ENCODE measurements at regions not wholly inside any gene's neighbourhood (a gene's known extent, or its start where the extent isn't known, plus 50 kb on each side); places are given as distances from the start of the nearest gene placed in this dataset.

DNA sequence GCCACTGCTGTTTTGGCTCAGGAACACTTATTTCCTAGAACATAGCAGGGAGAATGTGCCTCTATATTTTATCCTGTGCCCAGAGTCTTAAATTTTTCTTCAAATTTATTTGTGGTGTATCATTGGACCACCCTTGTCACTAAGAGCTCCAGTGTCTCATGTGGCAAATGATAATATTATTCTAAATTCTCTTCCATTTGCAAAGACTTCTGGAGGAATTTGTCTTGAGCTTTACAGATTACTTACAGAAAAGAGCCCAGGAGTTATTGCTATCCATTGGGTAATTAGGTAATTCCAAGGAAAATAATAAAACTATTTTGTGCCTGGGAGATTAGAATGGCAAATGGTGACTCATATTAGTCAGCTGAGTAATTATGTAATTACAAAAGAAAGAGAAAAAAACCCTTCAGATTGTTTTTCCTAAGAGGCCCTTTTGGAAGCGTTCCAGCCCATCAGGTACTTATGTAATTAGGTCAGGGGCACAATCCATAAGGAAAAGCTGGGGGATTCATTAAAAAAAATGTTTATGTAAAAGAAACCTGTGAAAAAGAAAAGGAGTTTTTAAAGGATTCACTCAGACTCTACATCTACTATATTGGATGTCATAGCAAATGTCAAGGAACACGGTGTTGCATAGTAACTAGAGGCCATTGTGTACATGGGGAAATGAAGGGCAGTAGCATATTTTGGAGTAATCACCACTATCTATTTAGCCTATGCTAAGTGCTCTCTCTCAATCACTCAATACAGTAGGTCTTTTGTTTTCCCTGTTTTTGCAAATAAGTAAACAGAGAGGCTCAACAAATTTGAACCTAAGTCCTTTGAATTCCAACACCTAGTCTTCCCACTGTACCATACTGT, 380.9 kb upstream of the RARB start:
- Histone ChIP-seq H3K9ac (ENCODE audit: low read length) (no peak overlapping the region), H3K27ac (ENCODE audit: low read length) (no peak overlapping the region), H3K4me3 (ENCODE audit: low read length) (no peak overlapping the region), H3K4me1 (ENCODE audit: low read length) (no peaks in the 10 kb centered on the region), H4K20me1 (ENCODE audit: insufficient read depth, low read length) (no peaks in the 10 kb centered on the region), H3K79me2 (ENCODE audit: low read length) (no peaks in the 10 kb centered on the region), H2AFZ (ENCODE audit: low read length) (no peak overlapping the region), H3K9me2 (replicated peaks; ENCODE audit: insufficient read depth, low read length) (no peaks in the 10 kb centered on the region), H3K27me3 (replicated peaks; ENCODE audit: insufficient read depth, low read length) (no peaks in the 10 kb centered on the region), H3K4me2 (ENCODE audit: low read depth, low read length) (no peak overlapping the region), H3K36me3 (replicated peaks; ENCODE audit: insufficient read depth, low read length) (no peaks in the 10 kb centered on the region), H3F3A (ENCODE audit: insufficient read depth, low read length) (no peaks in the 10 kb centered on the region), H3K9me3 (replicated peaks; ENCODE audit: insufficient read depth, low read length) (no peaks in the 10 kb centered on the region)
- no peak for DNase-seq
- no peak for TF ChIP-seq EZH2phosphoT487 (IDR thresholded peaks at IDR 0.05; ENCODE audit: low read length)
- TF ChIP-seq, protein P1, sequence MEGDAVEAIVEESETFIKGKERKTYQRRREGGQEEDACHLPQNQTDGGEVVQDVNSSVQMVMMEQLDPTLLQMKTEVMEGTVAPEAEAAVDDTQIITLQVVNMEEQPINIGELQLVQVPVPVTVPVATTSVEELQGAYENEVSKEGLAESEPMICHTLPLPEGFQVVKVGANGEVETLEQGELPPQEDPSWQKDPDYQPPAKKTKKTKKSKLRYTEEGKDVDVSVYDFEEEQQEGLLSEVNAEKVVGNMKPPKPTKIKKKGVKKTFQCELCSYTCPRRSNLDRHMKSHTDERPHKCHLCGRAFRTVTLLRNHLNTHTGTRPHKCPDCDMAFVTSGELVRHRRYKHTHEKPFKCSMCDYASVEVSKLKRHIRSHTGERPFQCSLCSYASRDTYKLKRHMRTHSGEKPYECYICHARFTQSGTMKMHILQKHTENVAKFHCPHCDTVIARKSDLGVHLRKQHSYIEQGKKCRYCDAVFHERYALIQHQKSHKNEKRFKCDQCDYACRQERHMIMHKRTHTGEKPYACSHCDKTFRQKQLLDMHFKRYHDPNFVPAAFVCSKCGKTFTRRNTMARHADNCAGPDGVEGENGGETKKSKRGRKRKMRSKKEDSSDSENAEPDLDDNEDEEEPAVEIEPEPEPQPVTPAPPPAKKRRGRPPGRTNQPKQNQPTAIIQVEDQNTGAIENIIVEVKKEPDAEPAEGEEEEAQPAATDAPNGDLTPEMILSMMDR (IDR thresholded peaks at IDR 0.05; ENCODE audit: low read length), result no peak
- TF ChIP-seq EZH2 (optimal IDR thresholded peaks at IDR 0.05; ENCODE audit: low read depth, low read length), result no peak

DNA sequence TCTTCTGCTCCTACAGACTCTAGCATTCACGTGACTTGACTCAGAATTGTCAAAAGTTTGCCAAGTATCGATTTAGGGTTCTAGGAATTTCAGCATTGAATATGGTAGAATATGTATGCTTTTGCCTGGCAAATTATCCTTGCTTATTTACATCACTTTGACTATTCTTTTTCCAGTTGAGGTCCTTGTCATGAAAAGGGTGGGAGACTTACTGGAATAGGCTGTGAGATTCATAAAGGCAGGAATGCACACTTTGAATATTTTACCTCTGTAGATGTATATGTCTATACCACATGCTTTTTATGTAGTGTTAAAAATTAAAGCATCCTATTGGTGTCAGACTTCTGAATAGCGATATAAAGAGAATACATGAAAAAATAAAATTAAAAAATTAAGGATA, 378.8 kb upstream of the RARB start:
- no peaks in the 10 kb centered on the region for H3K4me1 ChIP-seq (ENCODE audit: low read length)
- TF ChIP-seq EZH2phosphoT487 (IDR thresholded peaks at IDR 0.05; ENCODE audit: low read length), result no peak
- TF ChIP-seq, protein P1 (IDR thresholded peaks at IDR 0.05; ENCODE audit: low read length), result no peak
- TF ChIP-seq EZH2 (optimal IDR thresholded peaks at IDR 0.05; ENCODE audit: low read depth, low read length), result no peak
- no peaks in the 10 kb centered on the region for H3K27me3 ChIP-seq (replicated peaks; ENCODE audit: insufficient read depth, low read length)
- H3F3A ChIP-seq (ENCODE audit: insufficient read depth, low read length), result no peaks in the 10 kb centered on the region
- no peaks in the 10 kb centered on the region for H3K79me2 ChIP-seq (ENCODE audit: low read length)
- H3K9ac ChIP-seq (ENCODE audit: low read length), result no peak overlapping the region
- H4K20me1 ChIP-seq (ENCODE audit: insufficient read depth, low read length), result no peaks in the 10 kb centered on the region
- no peak overlapping the region for H3K4me3 ChIP-seq (ENCODE audit: low read length)
- H3K27ac ChIP-seq (ENCODE audit: low read length), result no peak overlapping the region
- no peaks in the 10 kb centered on the region for H3K36me3 ChIP-seq (replicated peaks; ENCODE audit: insufficient read depth, low read length)
- no peaks in the 10 kb centered on the region for H3K9me2 ChIP-seq (replicated peaks; ENCODE audit: insufficient read depth, low read length)
- no peak for DNase-seq
- H2AFZ ChIP-seq (ENCODE audit: low read length), result no peak overlapping the region
- no peak overlapping the region for H3K4me2 ChIP-seq (ENCODE audit: low read depth, low read length)
- no peaks in the 10 kb centered on the region for H3K9me3 ChIP-seq (replicated peaks; ENCODE audit: insufficient read depth, low read length)

DNA sequence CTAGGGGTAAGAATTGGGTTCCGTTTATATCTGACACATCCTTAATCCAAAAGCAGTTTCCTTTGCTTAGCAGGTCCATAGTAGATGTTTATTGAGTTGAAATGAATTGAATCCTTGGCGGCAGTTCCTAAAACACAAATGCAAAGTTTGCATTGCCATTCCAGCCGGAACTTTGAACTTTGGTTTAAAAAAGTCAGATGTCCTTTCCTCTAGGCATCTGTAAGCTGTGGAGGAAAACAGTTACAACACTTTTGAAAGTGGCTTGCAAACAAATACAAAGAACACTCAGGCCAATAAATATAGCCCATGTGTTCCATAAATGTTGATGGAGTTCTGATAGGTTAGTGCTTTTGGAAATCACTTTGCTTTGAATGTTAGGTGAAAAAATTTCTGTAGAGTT, 374.7 kb upstream of the RARB start:
- TF ChIP-seq EZH2phosphoT487 (IDR thresholded peaks at IDR 0.05; ENCODE audit: low read length), result no peak
- no peak overlapping the region for H3K27ac ChIP-seq (ENCODE audit: low read length)
- H3K4me2 ChIP-seq (ENCODE audit: low read depth, low read length), result no peak overlapping the region
- no peaks in the 10 kb centered on the region for H3F3A ChIP-seq (ENCODE audit: insufficient read depth, low read length)
- no peak overlapping the region for H3K9ac ChIP-seq (ENCODE audit: low read length)
- no peaks in the 10 kb centered on the region for H3K36me3 ChIP-seq (replicated peaks; ENCODE audit: insufficient read depth, low read length)
- H2AFZ ChIP-seq (ENCODE audit: low read length), result no peak overlapping the region
- no peaks in the 10 kb centered on the region for H3K27me3 ChIP-seq (replicated peaks; ENCODE audit: insufficient read depth, low read length)
- no peak overlapping the region for H3K4me3 ChIP-seq (ENCODE audit: low read length)
- H3K4me1 ChIP-seq (ENCODE audit: low read length), result no peaks in the 10 kb centered on the region
- no peaks in the 10 kb centered on the region for H3K79me2 ChIP-seq (ENCODE audit: low read length)
- no peaks in the 10 kb centered on the region for H4K20me1 ChIP-seq (ENCODE audit: insufficient read depth, low read length)
- DNase-seq, result no peak
- H3K9me2 ChIP-seq (replicated peaks; ENCODE audit: insufficient read depth, low read length), result no peaks in the 10 kb centered on the region
- no peaks in the 10 kb centered on the region for H3K9me3 ChIP-seq (replicated peaks; ENCODE audit: insufficient read depth, low read length)
